ENCODE measurements at regions not wholly inside any gene's neighbourhood (a gene's known extent, or its start where the extent isn't known, plus 50 kb on each side); places are given as distances from the start of the nearest gene placed in this dataset.
"Not testable (repeated sequence)": the region's sequence is repeated elsewhere in the genome, so short reads cannot be mapped to it uniquely, and the experiment has no call there.

- 100% methylated on average over 1 of the region's 1 CpG for WGBS (ENCODE audit: insufficient coverage)
- TF ChIP-seq EZH2 (IDR thresholded peaks at IDR 0.05; ENCODE audit: borderline replicate concordance, insufficient read depth, low read depth, low read length, poor library complexity, severe bottlenecking), result no peak
- no peak for TF ChIP-seq CTCF (IDR thresholded peaks at IDR 0.05)
- H3K9ac ChIP-seq (ENCODE audit: low read length), result no peak overlapping the region
- H3K27ac ChIP-seq (ENCODE audit: low read length in 2 of 2), result no peak overlapping the region
- H2AFZ ChIP-seq (ENCODE audit: insufficient read depth, low read depth, low read length, poor library complexity, severe bottlenecking), result no peak overlapping the region
- H3K4me3 ChIP-seq (ENCODE audit: control extremely low read depth in 1 of 5, extremely low read depth in 1 of 5, insufficient read depth in 1 of 5, low read depth in 2 of 5, low read length in 4 of 5), result no peak overlapping the region
- H3K4me2 ChIP-seq (replicated peaks; ENCODE audit: low read depth, low read length, poor library complexity, severe bottlenecking), result no peak overlapping the region
- no peaks in the 10 kb centered on the region for H3K27me3 Mint-ChIP-seq
- no peaks in the 10 kb centered on the region for H4K20me1 ChIP-seq (ENCODE audit: control insufficient read depth, insufficient read depth, low read length, poor library complexity, severe bottlenecking)
- H3K4me1 Mint-ChIP-seq, result peaks cover 4% of the 10 kb centered on the region
- ChIA-PET POLR2A (no interaction called here), CTCF (no interaction called here)
- H3K27me3 ChIP-seq (replicated peaks in 1 of 4; ENCODE audit: control extremely low read depth in 1 of 4, control insufficient read depth in 3 of 4, insufficient read depth in 4 of 4, low read length in 3 of 4), result no peaks in the 10 kb centered on the region
- H3K9me3 Mint-ChIP-seq (ENCODE audit: insufficient read depth), result no peaks in the 10 kb centered on the region
- H3K27ac Mint-ChIP-seq, result no peak overlapping the region
- H3K4me1 ChIP-seq (ENCODE audit: control insufficient read depth in 2 of 2, insufficient read depth in 2 of 2, low read length in 2 of 2), result no peaks in the 10 kb centered on the region
- peaks cover 0 to 7% (median 0%) of the 10 kb centered on the region in 3 donors for H3K9me3 ChIP-seq (ENCODE audit: control extremely low read depth in 1 of 3, control insufficient read depth in 2 of 3, insufficient read depth in 1 of 3, low read length in 2 of 3)
- no peaks in the 10 kb centered on the region for H3K36me3 ChIP-seq (replicated peaks in 1 of 2; ENCODE audit: control extremely low read depth in 1 of 2, control insufficient read depth in 1 of 2, extremely low read depth in 1 of 2, insufficient read depth in 2 of 2, low read length in 1 of 2)
- DNase-seq (no peak), ATAC-seq (ENCODE audit: low read depth) (no peak)
- H3K79me2 ChIP-seq (ENCODE audit: control insufficient read depth, insufficient read depth, low read length), result no peaks in the 10 kb centered on the region
- H3K4me3 Mint-ChIP-seq, result no peak overlapping the region
- intact Hi-C loops (cut with micrococcal nuclease), result no loop called here
Measured at GRCh38 chr4:38416450-38417014, 247.5 kb upstream of the KLF3 start.

- H3K4me1 ChIP-seq (ENCODE audit: control insufficient read depth in 2 of 2, insufficient read depth in 2 of 2, low read length in 2 of 2); H3K36me3 ChIP-seq (replicated peaks in 1 of 2; ENCODE audit: control extremely low read depth in 1 of 2, control insufficient read depth in 1 of 2, extremely low read depth in 1 of 2, insufficient read depth in 2 of 2, low read length in 1 of 2); H3K9ac ChIP-seq (ENCODE audit: low read length); POLR2A ChIA-PET; intact Hi-C loops (cut with micrococcal nuclease); H3K4me2 ChIP-seq (replicated peaks; ENCODE audit: low read depth, low read length, poor library complexity, severe bottlenecking); CTCF ChIA-PET; H3K27ac Mint-ChIP-seq; H3K9me3 Mint-ChIP-seq (ENCODE audit: insufficient read depth); H3K79me2 ChIP-seq (ENCODE audit: control insufficient read depth, insufficient read depth, low read length); H3K27me3 Mint-ChIP-seq; DNase-seq; H3K27ac ChIP-seq (ENCODE audit: low read length in 2 of 2); H3K9me3 ChIP-seq (ENCODE audit: control extremely low read depth in 1 of 3, control insufficient read depth in 2 of 3, insufficient read depth in 1 of 3, low read length in 2 of 3); H3K27me3 ChIP-seq (replicated peaks in 1 of 4; ENCODE audit: control extremely low read depth in 1 of 4, control insufficient read depth in 3 of 4, insufficient read depth in 4 of 4, low read length in 3 of 4); H2AFZ ChIP-seq (ENCODE audit: insufficient read depth, low read depth, low read length, poor library complexity, severe bottlenecking); ATAC-seq (ENCODE audit: low read depth); H4K20me1 ChIP-seq (ENCODE audit: control insufficient read depth, insufficient read depth, low read length, poor library complexity, severe bottlenecking); H3K4me3 Mint-ChIP-seq; H3K4me1 Mint-ChIP-seq; H3K4me3 ChIP-seq (ENCODE audit: control extremely low read depth in 1 of 5, extremely low read depth in 1 of 5, insufficient read depth in 1 of 5, low read depth in 2 of 5, low read length in 4 of 5): not testable (repeated sequence)
- WGBS (ENCODE audit: insufficient coverage), result 100% methylated on average over 1 of the region's 4 CpGs
Measured at GRCh38 chr4:38420254-38420653, 243.7 kb upstream of the KLF3 start.

Measured in B cell (primary cell).